Fibroblast of villous mesenchyme (primary cell): ENCODE measurements at regions not wholly inside any gene's neighbourhood (a gene's known extent, or its start where the extent isn't known, plus 50 kb on each side); places are given as distances from the start of the nearest gene placed in this dataset.

Source experiments
- DNase-seq: peaks from one replicate; pipeline ENCODE4 v3.0.0-alpha.2; 2010; ENCODE audit warnings: low read depth
- H3K4me3 ChIP-seq: 2 replicates; pipeline ENCODE4 v1.5.1; 2011; ENCODE audit warnings: low read depth, mild to moderate bottlenecking, low read length
- CTCF ChIP-seq: IDR thresholded peaks from 2 replicates; pipeline ENCODE4 v1.5.1; 2012; ENCODE audit warnings: low read depth, mild to moderate bottlenecking, low read length; ENCODE audit not compliant: insufficient read depth

- no peak for DNase-seq
- no peak overlapping the region for H3K4me3 ChIP-seq
- TF ChIP-seq CTCF: no peak
Measured at GRCh38 chr2:48845684-48846083, 90.2 kb upstream of the LHCGR start.

- TF ChIP-seq CTCF: no peak
- no peak for DNase-seq
- H3K4me3 ChIP-seq: no peak overlapping the region
Measured at GRCh38 chr2:48844417-48845155, 89.1 kb upstream of the LHCGR start.

GRCh38 chr2:48841126-48841525, 85.6 kb upstream of the LHCGR start:
- TF ChIP-seq CTCF: no peak
- no peak overlapping the region for H3K4me3 ChIP-seq
- DNase-seq: no peak

GRCh38 chr2:48838029-48838428, 82.5 kb upstream of the LHCGR start:
- H3K4me3 ChIP-seq: no peak overlapping the region
- no peak for TF ChIP-seq CTCF

GRCh38 chr2:48829569-48829968, 74.0 kb upstream of the LHCGR start:
- no peak overlapping the region for H3K4me3 ChIP-seq
- TF ChIP-seq CTCF: no peak
- no peak for DNase-seq

More at GRCh38 chr2:48838029-48838428, 82.5 kb upstream of the LHCGR start:
- no peak for DNase-seq

GRCh38 chr2:48829036-48829435, 73.5 kb upstream of the LHCGR start:
- DNase-seq: peak; percentile 26
- no peak overlapping the region for H3K4me3 ChIP-seq
- no peak for TF ChIP-seq CTCF

GRCh38 chr2:48826986-48827385, 71.5 kb upstream of the LHCGR start:
- no peak for TF ChIP-seq CTCF
- no peak overlapping the region for H3K4me3 ChIP-seq
- no peak for DNase-seq
